Ascending aorta (tissue), 2 donors: ENCODE measurements at regions not wholly inside any gene's neighbourhood (a gene's known extent, or its start where the extent isn't known, plus 50 kb on each side); places are given as distances from the start of the nearest gene placed in this dataset.

ENCODE experiments used
- DNase-seq, 2 donors: peaks; one replicate each; pipeline ENCODE4 v3.0.0-alpha.2; 2019; ENCODE audit warnings: low spot score in 2 of 2
- H3K27ac ChIP-seq, 2 donors: fragments of 200-600 bp; sonication (generic); one replicate each; pipeline ENCODE4 v1.5.1; 2016 to 2017; ENCODE audit warnings: mild to moderate bottlenecking in 1 of 2
- H3K27me3 ChIP-seq: fragments of 200-600 bp; sonication (generic); one replicate; pipeline ENCODE4 v1.5.1; 2017
- H3K36me3 ChIP-seq, 2 donors: fragments of 200-600 bp; sonication (generic); one replicate each; pipeline ENCODE4 v1.5.1; 2016
- H3K4me1 ChIP-seq, 2 donors: fragments of 200-600 bp; sonication (generic); one replicate each; pipeline ENCODE4 v1.5.1; 2016 to 2017; ENCODE audit warnings: mild to moderate bottlenecking in 1 of 2
- H3K4me3 ChIP-seq, 2 donors: fragments of 200-600 bp; sonication (generic); one replicate each; pipeline ENCODE4 v1.5.1; 2016 to 2017; ENCODE audit warnings: mild to moderate bottlenecking in 1 of 2
- H3K9me3 ChIP-seq, 2 donors: fragments of 200-600 bp; sonication (generic); one replicate each; pipeline ENCODE4 v1.5.1; 2016
- CTCF ChIP-seq, 3 experiments: fragments of 200-600 bp in 2 of 3; fragments of 450-650 bp in 1 of 3; sonication (generic) in 2 of 3; IDR thresholded peaks; one replicate each; pipeline ENCODE4 v1.5.1; 2016 to 2019; ENCODE audit warnings: antibody characterized with exemption in 3 of 3, mild to moderate bottlenecking in 1 of 3, moderate library complexity in 1 of 3
- intact Hi-C: fragments of 100-400 bp; cut with DNase I; formaldehyde crosslinking; loops from one replicate; pipeline ENCODE4 v1.15.1; 2023

DNA sequence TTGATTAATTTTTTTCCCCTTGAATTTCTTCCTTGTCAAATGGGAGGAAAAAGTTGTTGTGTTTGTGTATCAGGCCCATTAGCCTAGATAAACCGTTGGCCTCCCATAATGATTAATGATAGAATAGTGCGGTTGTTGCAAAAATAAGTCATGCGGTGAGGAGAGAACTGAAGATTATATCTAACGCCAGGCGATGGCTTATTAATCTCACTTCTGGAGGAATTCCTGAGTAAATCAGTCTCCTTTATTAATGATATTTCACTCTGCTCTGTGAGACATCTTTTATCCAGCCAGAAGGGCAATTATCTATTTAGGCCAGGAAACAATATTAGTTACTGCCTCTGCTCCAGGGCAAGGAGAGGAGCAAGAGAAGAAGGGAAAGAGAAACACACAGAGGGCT, 107.3 kb downstream of the IRX5 start:
- no peaks in the 10 kb centered on the region for H3K4me1 ChIP-seq
- H3K4me3 ChIP-seq: no peak overlapping the region
- no peaks in the 10 kb centered on the region for H3K36me3 ChIP-seq
- H3K9me3 ChIP-seq: no peaks in the 10 kb centered on the region
- no peak overlapping the region for H3K27ac ChIP-seq
- intact Hi-C loops: no loop called here
- no peak for DNase-seq
- no peaks in the 10 kb centered on the region for H3K27me3 ChIP-seq
- no peak for TF ChIP-seq CTCF (IDR thresholded peaks at IDR 0.05)

- no peak for TF ChIP-seq CTCF (IDR thresholded peaks at IDR 0.05)
- intact Hi-C loops: no loop called here
- H3K27ac ChIP-seq: no peak overlapping the region
- no peaks in the 10 kb centered on the region for H3K4me1 ChIP-seq
- H3K36me3 ChIP-seq: no peaks in the 10 kb centered on the region
- H3K27me3 ChIP-seq: no peaks in the 10 kb centered on the region
- no peak for DNase-seq
- no peaks in the 10 kb centered on the region for H3K9me3 ChIP-seq
- no peak overlapping the region for H3K4me3 ChIP-seq
Measured at GRCh38 chr16:55039042-55039441, 108.4 kb downstream of the IRX5 start.

GRCh38 chr16:55039511-55039910, 108.8 kb downstream of the IRX5 start:
- Histone ChIP-seq H3K36me3 (no peaks in the 10 kb centered on the region), H3K4me1 (no peaks in the 10 kb centered on the region), H3K27me3 (no peaks in the 10 kb centered on the region), H3K9me3 (no peaks in the 10 kb centered on the region), H3K4me3 (no peak overlapping the region), H3K27ac (no peak overlapping the region)
- intact Hi-C loops: no loop called here
- no peak for TF ChIP-seq CTCF (IDR thresholded peaks at IDR 0.05)
- DNase-seq: peak in 1 of 2 donors; percentile 28

DNA sequence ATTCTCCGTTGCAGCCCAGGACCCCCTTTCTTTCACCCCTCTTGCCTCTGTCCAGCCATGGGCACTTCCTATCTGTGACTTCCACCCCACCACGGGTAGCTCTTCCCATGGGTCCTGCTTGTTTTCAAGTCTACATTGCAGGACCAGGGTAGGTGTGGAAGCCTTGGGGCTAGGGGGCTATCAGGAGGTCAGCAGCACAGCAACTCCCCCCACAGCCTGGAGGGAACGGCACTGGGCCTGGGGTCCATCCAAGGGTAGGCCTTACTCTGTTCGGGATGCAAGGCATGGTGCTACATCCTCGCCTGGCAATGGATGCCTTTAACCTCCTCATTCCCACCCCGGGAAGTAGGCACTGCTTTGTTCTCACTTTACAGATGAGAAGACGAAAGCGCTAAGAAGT, 109.3 kb downstream of the IRX5 start:
- no peak for TF ChIP-seq CTCF (IDR thresholded peaks at IDR 0.05)
- intact Hi-C loops: no loop called here
- peak in 1 of 2 donors; percentile 41 for DNase-seq
- Histone ChIP-seq H3K4me3 (no peak overlapping the region), H3K27me3 (no peaks in the 10 kb centered on the region), H3K27ac (no peak overlapping the region), H3K36me3 (no peaks in the 10 kb centered on the region), H3K4me1 (no peaks in the 10 kb centered on the region), H3K9me3 (no peaks in the 10 kb centered on the region)

- Histone ChIP-seq H3K4me3 (no peak overlapping the region), H3K36me3 (no peaks in the 10 kb centered on the region), H3K9me3 (no peaks in the 10 kb centered on the region), H3K27ac (no peak overlapping the region), H3K4me1 (no peaks in the 10 kb centered on the region), H3K27me3 (no peaks in the 10 kb centered on the region)
- intact Hi-C loops: no loop called here
- no peak for TF ChIP-seq CTCF (IDR thresholded peaks at IDR 0.05)
- peak in 1 of 2 donors; percentile 52 for DNase-seq
Measured at GRCh38 chr16:55040366-55041086, 109.9 kb downstream of the IRX5 start.
